HepG2 (cell line): ENCODE measurements at regions not wholly inside any gene's neighbourhood (a gene's known extent, or its start where the extent isn't known, plus 50 kb on each side); places are given as distances from the start of the nearest gene placed in this dataset.

Experiments used
- GABPB1 ChIP-seq: IDR thresholded peaks from 2 replicates; pipeline ENCODE4 v1.6.1; 2016; ENCODE audit warnings: mild to moderate bottlenecking, missing genetic modification reagents, moderate library complexity, missing compliant biosample characterization
- HHEX ChIP-seq: IDR thresholded peaks from 2 replicates; pipeline ENCODE4 v1.6.1; 2016; ENCODE audit warnings: control low read depth
- KDM3A ChIP-seq: IDR thresholded peaks from 2 replicates; pipeline ENCODE4 v1.6.1; 2018; ENCODE audit warnings: low read depth, missing compliant biosample characterization
- MAFF ChIP-seq: IDR thresholded peaks from 2 replicates; pipeline ENCODE4 v1.6.1; 2011; ENCODE audit warnings: low read depth, low read length, improper control_type of control experiment
- NCOR1 ChIP-seq: fragments of 200-600 bp; sonication (generic); IDR thresholded peaks from 2 replicates; pipeline ENCODE4 v1.7.0; 2017; ENCODE audit warnings: antibody characterized with exemption, low read length, borderline replicate concordance
- NFYC ChIP-seq: IDR thresholded peaks from 2 replicates; pipeline ENCODE4 v1.6.1; 2016; ENCODE audit warnings: missing genetic modification reagents, missing compliant biosample characterization
- NR2F2 ChIP-seq: IDR thresholded peaks from 2 replicates; pipeline ENCODE4 v1.6.1; 2012; ENCODE audit warnings: low read depth, inconsistent platforms, borderline replicate concordance
- PHB2 ChIP-seq: fragments of 450-650 bp; IDR thresholded peaks from 2 replicates; pipeline ENCODE4 v1.6.1; 2018; ENCODE audit not compliant: partially characterized antibody
- PRDM10 ChIP-seq: sonication (generic); formaldehyde crosslinking; IDR thresholded peaks from 2 replicates; pipeline ENCODE4 v1.4.0; 2020; ENCODE audit warnings: low read depth, missing genetic modification reagents
- THAP11 ChIP-seq: IDR thresholded peaks from 2 replicates; pipeline ENCODE4 v1.6.1; 2016; ENCODE audit warnings: missing biosample characterization, missing genetic modification reagents
- ZBTB42 ChIP-seq: sonication (generic); formaldehyde crosslinking; IDR thresholded peaks from 2 replicates; pipeline ENCODE4 v1.5.0; 2020; ENCODE audit warnings: mild to moderate bottlenecking, missing genetic modification reagents
- ZBTB43 ChIP-seq: sonication (generic); formaldehyde crosslinking; conservative IDR thresholded peaks from 2 replicates; pipeline ENCODE4 v1.4.0; 2020; ENCODE audit warnings: missing genetic modification reagents
- ZGPAT ChIP-seq: IDR thresholded peaks from 2 replicates; pipeline ENCODE4 v1.6.1; 2016; ENCODE audit warnings: mild to moderate bottlenecking
- ZKSCAN5 ChIP-seq: sonication (generic); formaldehyde crosslinking; IDR thresholded peaks from 2 replicates; pipeline ENCODE4 v1.5.1; 2020; ENCODE audit warnings: mild to moderate bottlenecking, missing genetic modification reagents
- ZMYM4 ChIP-seq: sonication (generic); formaldehyde crosslinking; IDR thresholded peaks from 2 replicates; pipeline ENCODE4 v1.8.1; 2023; ENCODE audit warnings: mild to moderate bottlenecking, missing genetic modification reagents
- ZNF124 ChIP-seq: sonication (generic); formaldehyde crosslinking; IDR thresholded peaks from 2 replicates; pipeline ENCODE4 v1.4.0; 2020; ENCODE audit warnings: missing genetic modification reagents
- ZNF333 ChIP-seq: sonication (generic); formaldehyde crosslinking; IDR thresholded peaks from 2 replicates; pipeline ENCODE4 v1.4.0; 2020; ENCODE audit warnings: mild to moderate bottlenecking, missing genetic modification reagents, borderline replicate concordance
- ZNF788 ChIP-seq: sonication (generic); formaldehyde crosslinking; IDR thresholded peaks from 2 replicates; pipeline ENCODE4 v1.5.0; 2020; ENCODE audit warnings: mild to moderate bottlenecking, missing genetic modification reagents, borderline replicate concordance
- ZNF792 ChIP-seq: IDR thresholded peaks from 2 replicates; pipeline ENCODE4 v1.6.1; 2016
- TF ChIP-seq, protein P1 (sequence below): sonication (generic); formaldehyde crosslinking; conservative IDR thresholded peaks from 2 replicates; pipeline ENCODE4 v1.4.0; 2020; ENCODE audit warnings: mild to moderate bottlenecking, missing genetic modification reagents, moderate library complexity

DNA sequence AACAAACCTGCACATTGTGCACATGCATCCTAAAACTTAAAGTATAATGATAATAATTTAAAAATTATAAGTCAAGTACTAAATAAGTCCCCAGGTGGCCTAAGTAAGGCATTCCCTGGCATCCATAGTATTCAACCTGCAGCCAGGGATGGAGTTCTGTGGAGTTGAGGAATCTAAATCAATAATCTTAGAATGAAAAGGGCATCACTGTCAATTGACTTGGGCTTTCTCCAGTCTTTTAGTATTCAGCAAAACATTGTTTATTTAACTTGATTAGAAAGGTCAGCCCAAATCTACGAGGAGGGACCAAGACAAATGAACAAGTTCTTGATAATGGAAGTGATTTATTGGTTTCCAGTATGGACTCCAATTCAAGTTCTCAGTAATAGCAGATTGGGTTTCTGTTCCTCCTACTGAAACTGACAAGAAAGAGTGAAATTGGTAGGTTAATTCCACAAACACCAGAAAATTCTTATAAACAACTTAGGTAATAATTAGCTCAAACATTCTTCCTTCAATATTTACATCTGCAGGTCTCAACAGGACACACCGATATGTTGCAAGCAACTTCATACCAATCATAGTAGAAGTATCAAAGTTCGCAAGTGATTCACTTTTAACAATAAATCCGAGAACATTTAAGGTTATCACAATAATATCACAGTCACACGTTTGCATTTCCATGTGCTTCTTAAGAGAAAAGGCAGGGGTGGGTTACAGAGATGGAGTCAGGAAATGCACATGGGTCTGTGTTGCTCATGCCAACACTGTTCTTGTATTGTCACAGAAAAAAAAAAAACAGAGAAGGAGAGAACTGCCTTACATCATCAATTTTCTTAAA is 51.7 kb upstream of the EHBP1 start (continued):
- TF ChIP-seq ZBTB43 (peak; percentile 81; the same call in 1 of the 2 replicates), NCOR1 (peak; percentile 85; the same call in 1 of the 2 replicates), ZMYM4 (CRISPR knock-in tag) (peak; percentile 77), NFYC (CRISPR knock-in tag) (peak; percentile 12; the same call in 1 of the 2 replicates), ZNF124 (peak; percentile 85), ZNF333 (CRISPR knock-in tag) (no peak), ZGPAT (CRISPR knock-in tag) (peak; percentile 92), ZNF788 (CRISPR knock-in tag) (no peak), THAP11 (CRISPR knock-in tag) (peak; percentile 79), KDM3A (0 out of 2 replicates have a peak, but pooled peaks have one; percentile 27), ZNF792 (CRISPR knock-in tag) (peak; percentile 84), PRDM10 (CRISPR knock-in tag) (no peak; the same call in 1 of the 2 replicates), GABPB1 (CRISPR knock-in tag) (0 out of 2 replicates have a peak, but pooled peaks have one; percentile 19), ZBTB42 (no peak), NR2F2 (peak; percentile 74; the same call in 1 of the 2 replicates), MAFF (peak; percentile 51; the same call in 1 of the 2 replicates), HHEX (CRISPR knock-in tag) (peak; percentile 59; the same call in 1 of the 2 replicates), PHB2 (no peak), ZKSCAN5 (CRISPR knock-in tag) (peak; percentile 27; the same call in 1 of the 2 replicates)
- TF ChIP-seq, protein P1, sequence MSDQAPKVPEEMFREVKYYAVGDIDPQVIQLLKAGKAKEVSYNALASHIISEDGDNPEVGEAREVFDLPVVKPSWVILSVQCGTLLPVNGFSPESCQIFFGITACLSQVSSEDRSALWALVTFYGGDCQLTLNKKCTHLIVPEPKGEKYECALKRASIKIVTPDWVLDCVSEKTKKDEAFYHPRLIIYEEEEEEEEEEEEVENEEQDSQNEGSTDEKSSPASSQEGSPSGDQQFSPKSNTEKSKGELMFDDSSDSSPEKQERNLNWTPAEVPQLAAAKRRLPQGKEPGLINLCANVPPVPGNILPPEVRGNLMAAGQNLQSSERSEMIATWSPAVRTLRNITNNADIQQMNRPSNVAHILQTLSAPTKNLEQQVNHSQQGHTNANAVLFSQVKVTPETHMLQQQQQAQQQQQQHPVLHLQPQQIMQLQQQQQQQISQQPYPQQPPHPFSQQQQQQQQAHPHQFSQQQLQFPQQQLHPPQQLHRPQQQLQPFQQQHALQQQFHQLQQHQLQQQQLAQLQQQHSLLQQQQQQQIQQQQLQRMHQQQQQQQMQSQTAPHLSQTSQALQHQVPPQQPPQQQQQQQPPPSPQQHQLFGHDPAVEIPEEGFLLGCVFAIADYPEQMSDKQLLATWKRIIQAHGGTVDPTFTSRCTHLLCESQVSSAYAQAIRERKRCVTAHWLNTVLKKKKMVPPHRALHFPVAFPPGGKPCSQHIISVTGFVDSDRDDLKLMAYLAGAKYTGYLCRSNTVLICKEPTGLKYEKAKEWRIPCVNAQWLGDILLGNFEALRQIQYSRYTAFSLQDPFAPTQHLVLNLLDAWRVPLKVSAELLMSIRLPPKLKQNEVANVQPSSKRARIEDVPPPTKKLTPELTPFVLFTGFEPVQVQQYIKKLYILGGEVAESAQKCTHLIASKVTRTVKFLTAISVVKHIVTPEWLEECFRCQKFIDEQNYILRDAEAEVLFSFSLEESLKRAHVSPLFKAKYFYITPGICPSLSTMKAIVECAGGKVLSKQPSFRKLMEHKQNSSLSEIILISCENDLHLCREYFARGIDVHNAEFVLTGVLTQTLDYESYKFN = peak; percentile 98
